HCT116 (cell line): ENCODE measurements at regions not wholly inside any gene's neighbourhood (a gene's known extent, or its start where the extent isn't known, plus 50 kb on each side); places are given as distances from the start of the nearest gene placed in this dataset.
A peak's percentile ranks its signal among the peaks of the same experiment; 100 is the strongest.

Experiments used
- ATAC-seq: fragments of 200-7000 bp; cut with Tn5 transposase; 2 replicates; pipeline ENCODE4 v1.9.1; 2020; ENCODE audit warnings: mild to moderate bottlenecking, moderate library complexity
- BruUV-seq: library from RNA; stranded (reverse); fragments of 400-500 nt; replicated peaks from 2 replicates; lab custom pipeline; 2021; lab: Mats Ljungman, UMichigan
- CTCF ChIA-PET: fragments of 300-600 bp; sonication (Branson Sonifier 250); formaldehyde crosslinking; loops from one replicate; lab custom pipeline; 2021; ENCODE audit warnings: antibody characterized with exemption; lab: Charles Lee
- POLR2A ChIA-PET: fragments of 300-600, 350-600 bp; sonication (Branson Sonifier 250); formaldehyde crosslinking; loops from one replicate; lab custom pipeline; 2021; ENCODE audit warnings: antibody characterized with exemption; lab: Charles Lee
- RAD21 ChIA-PET, 2 experiments: fragments of 300-600 bp; sonication (Branson Sonifier 250); formaldehyde crosslinking; loops; one replicate each; lab custom pipeline; 2023; ENCODE audit warnings: low total read pairs in 2 of 2; ENCODE audit not compliant: uncharacterized antibody in 2 of 2, unreplicated experiment in 2 of 2, low non-redundant PET in 1 of 2; lab: Charles Lee
- DNase-seq: peaks from one replicate; pipeline ENCODE4 v3.0.0-alpha.2; 2010; ENCODE audit warnings: low read depth, low spot score
- H2AFZ ChIP-seq: fragments of 200-600 bp; shearing (Covaris generic), sonication (generic); 2 replicates; pipeline ENCODE4 v1.6.1; 2017; ENCODE audit warnings: low read depth, mixed run types, mixed read lengths, antibody characterized with exemption, low read length; ENCODE audit not compliant: poor library complexity, severe bottlenecking
- H3K27ac ChIP-seq: 2 replicates; pipeline ENCODE4 v1.5.1; 2012; ENCODE audit warnings: low read depth, low read length
- H3K27me3 ChIP-seq: fragments of 200-600 bp; sonication (generic); 2 replicates; pipeline ENCODE4 v1.6.1; 2016; ENCODE audit warnings: mixed run types, low read length, mixed read lengths; ENCODE audit not compliant: insufficient read depth
- H3K36me3 ChIP-seq, 2 experiments: fragments of 200-500 bp in 1 of 2; fragments of 200-600 bp in 1 of 2; sonication (Bioruptor generic) in 1 of 2; sonication (generic) in 1 of 2; 2 replicates each; pipeline versions ENCODE4 v1.5.1 to v1.6.1; 2014 to 2016; ENCODE audit warnings: low read length in 2 of 2, inconsistent platforms in 1 of 2, mixed read lengths in 1 of 2, mixed run types in 1 of 2; ENCODE audit not compliant: insufficient read depth in 2 of 2, control insufficient read depth in 1 of 2
- H3K4me1 ChIP-seq, 2 experiments: fragments of 200-600 bp in 1 of 2; sonication (generic) in 1 of 2; 2 replicates each; pipeline versions ENCODE4 v1.5.1 to v1.6.1; 2012 to 2017; ENCODE audit warnings: low read length in 2 of 2, inconsistent platforms in 1 of 2, mild to moderate bottlenecking in 1 of 2, mixed read lengths in 1 of 2, mixed run types in 1 of 2, moderate library complexity in 1 of 2; ENCODE audit not compliant: insufficient read depth in 2 of 2, control insufficient read depth in 1 of 2
- H3K4me2 ChIP-seq: fragments of 200-600 bp; sonication (generic); 2 replicates; pipeline ENCODE4 v1.6.1; 2017; ENCODE audit warnings: mixed run types, low read length, mixed read lengths
- H3K4me3 ChIP-seq, 2 experiments: fragments of 200-600 bp in 1 of 2; sonication (generic) in 1 of 2; replicated peaks in 1 of 2; 2 replicates each; pipeline ENCODE4 v1.5.1; 2011 to 2016; ENCODE audit warnings: low read length in 2 of 2, control low read depth in 1 of 2, low read depth in 1 of 2, mild to moderate bottlenecking in 1 of 2, mixed read lengths in 1 of 2, mixed run types in 1 of 2
- H3K79me2 ChIP-seq: fragments of 200-600 bp; sonication (generic); 2 replicates; pipeline ENCODE4 v1.6.1; 2017; ENCODE audit warnings: mild to moderate bottlenecking, mixed run types, low read length, moderate library complexity, mixed read lengths; ENCODE audit not compliant: insufficient read depth
- H3K9ac ChIP-seq: fragments of 200-600 bp; sonication (generic); 2 replicates; pipeline ENCODE4 v1.6.1; 2016; ENCODE audit warnings: low read length, mixed read lengths
- H3K9me2 ChIP-seq: fragments of 200-600 bp; sonication (generic), shearing (Covaris generic); 2 replicates; pipeline ENCODE4 v1.6.1; 2017; ENCODE audit warnings: mixed run types, mild to moderate bottlenecking, moderate library complexity; ENCODE audit not compliant: insufficient read depth
- H3K9me3 ChIP-seq, 2 experiments: fragments of 200-500 bp in 1 of 2; fragments of 200-600 bp in 1 of 2; sonication (Bioruptor generic) in 1 of 2; sonication (generic) in 1 of 2; 2 replicates each; pipeline ENCODE4 v1.6.1; 2014 to 2017; ENCODE audit warnings: low read length in 2 of 2, mixed read lengths in 2 of 2, inconsistent platforms in 1 of 2, low read depth in 1 of 2, mild to moderate bottlenecking in 1 of 2, mixed run types in 1 of 2, moderate library complexity in 1 of 2; ENCODE audit not compliant: control insufficient read depth in 1 of 2, insufficient read depth in 1 of 2
- H4K20me1 ChIP-seq: fragments of 200-600 bp; sonication (generic), shearing (Covaris generic); 2 replicates; pipeline ENCODE4 v1.6.1; 2017; ENCODE audit warnings: mixed run types, mild to moderate bottlenecking, moderate library complexity; ENCODE audit not compliant: insufficient read depth
- CBX3 ChIP-seq: IDR thresholded peaks from 2 replicates; pipeline ENCODE4 v1.6.1; 2012; ENCODE audit warnings: low read depth
- EGR1 ChIP-seq: IDR thresholded peaks from 2 replicates; pipeline ENCODE4 v1.6.1; 2012; ENCODE audit warnings: low read depth
- EZH2 ChIP-seq: fragments of 200-600 bp; sonication (generic); IDR thresholded peaks from 2 replicates; pipeline ENCODE4 v1.6.1; 2017; ENCODE audit warnings: antibody characterized with exemption, mixed run types
- EZH2phosphoT487 ChIP-seq: fragments of 200-600 bp; IDR thresholded peaks from 2 replicates; pipeline ENCODE4 v1.6.1; 2018; ENCODE audit warnings: antibody characterized with exemption, borderline replicate concordance
- FOSL1 ChIP-seq: IDR thresholded peaks from 2 replicates; pipeline ENCODE4 v1.6.1; 2012; ENCODE audit warnings: low read depth
- JUND ChIP-seq: IDR thresholded peaks from 2 replicates; pipeline ENCODE4 v1.6.1; 2012
- POLR2A ChIP-seq: IDR thresholded peaks from 2 replicates; pipeline ENCODE4 v1.7.0; 2011; ENCODE audit warnings: borderline replicate concordance; ENCODE audit not compliant: insufficient read depth, insufficient read length; ENCODE audit errors: extremely low read depth
- POLR2AphosphoS5 ChIP-seq: IDR thresholded peaks from 2 replicates; pipeline ENCODE4 v1.6.1; 2011; ENCODE audit warnings: mild to moderate bottlenecking, low read depth, low read length, moderate library complexity
- SP1 ChIP-seq: IDR thresholded peaks from 2 replicates; pipeline ENCODE4 v1.6.1; 2012; ENCODE audit warnings: low read depth
- YY1 ChIP-seq: IDR thresholded peaks from 2 replicates; pipeline ENCODE4 v1.6.1; 2011; ENCODE audit warnings: low read length, low read depth, moderate library complexity, mild to moderate bottlenecking; ENCODE audit not compliant: insufficient replicate concordance; ENCODE audit errors: extremely low read depth
- intact Hi-C: fragments of 100-400 bp; cut with micrococcal nuclease; formaldehyde crosslinking; loops from 2 replicates; pipeline ENCODE4 v1.10.0; 2022
- TF ChIP-seq, protein P1 (sequence below), 3 experiments: fragments of 200-600 bp in 1 of 3; sonication (generic) in 1 of 3; IDR thresholded peaks in 2 of 3; conservative IDR thresholded peaks in 1 of 3; 2 replicates each; pipeline ENCODE4 v1.5.1; 2012 to 2017; ENCODE audit warnings: low read depth in 2 of 3, low read length in 2 of 3, antibody characterized with exemption in 1 of 3, borderline replicate concordance in 1 of 3, control low read depth in 1 of 3, mild to moderate bottlenecking in 1 of 3, mixed read lengths in 1 of 3, mixed run types in 1 of 3, moderate library complexity in 1 of 3; ENCODE audit not compliant: insufficient read depth in 1 of 3
- TF ChIP-seq, protein P2 (sequence below): IDR thresholded peaks from 2 replicates; pipeline ENCODE4 v1.6.1; 2011; ENCODE audit warnings: mild to moderate bottlenecking, low read length, moderate library complexity; ENCODE audit not compliant: insufficient replicate concordance; ENCODE audit errors: extremely low read depth

DNA sequence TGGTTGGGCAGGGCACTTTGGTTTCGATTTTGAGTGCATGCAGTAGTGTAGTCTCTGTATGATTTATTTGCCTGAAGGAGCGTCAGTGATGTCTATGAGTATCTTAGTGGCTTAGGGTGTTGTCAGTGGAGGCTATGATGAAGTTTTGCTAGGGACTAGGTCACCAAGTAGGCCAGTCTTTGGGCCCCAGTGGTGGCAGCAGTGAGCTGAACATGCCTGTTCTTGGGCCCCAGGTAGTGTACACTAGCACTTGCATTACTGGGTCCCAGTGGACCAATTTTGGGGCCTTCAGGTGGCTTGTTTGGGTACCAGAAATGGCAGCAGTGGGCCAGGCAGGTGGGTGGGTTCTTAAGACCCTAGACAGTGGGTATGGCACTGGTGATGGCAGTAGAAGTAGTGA, 598.7 kb upstream of the SPRY2 start:
- no peak overlapping the region for H2AFZ ChIP-seq
- no peak overlapping the region for H3K4me2 ChIP-seq
- no peaks in the 10 kb centered on the region for H3K36me3 ChIP-seq
- no peaks in the 10 kb centered on the region for H3K4me1 ChIP-seq
- intact Hi-C loops: no loop called here
- H3K27me3 ChIP-seq: no peaks in the 10 kb centered on the region
- no peak for TF ChIP-seq POLR2A
- TF ChIP-seq, protein P1, sequence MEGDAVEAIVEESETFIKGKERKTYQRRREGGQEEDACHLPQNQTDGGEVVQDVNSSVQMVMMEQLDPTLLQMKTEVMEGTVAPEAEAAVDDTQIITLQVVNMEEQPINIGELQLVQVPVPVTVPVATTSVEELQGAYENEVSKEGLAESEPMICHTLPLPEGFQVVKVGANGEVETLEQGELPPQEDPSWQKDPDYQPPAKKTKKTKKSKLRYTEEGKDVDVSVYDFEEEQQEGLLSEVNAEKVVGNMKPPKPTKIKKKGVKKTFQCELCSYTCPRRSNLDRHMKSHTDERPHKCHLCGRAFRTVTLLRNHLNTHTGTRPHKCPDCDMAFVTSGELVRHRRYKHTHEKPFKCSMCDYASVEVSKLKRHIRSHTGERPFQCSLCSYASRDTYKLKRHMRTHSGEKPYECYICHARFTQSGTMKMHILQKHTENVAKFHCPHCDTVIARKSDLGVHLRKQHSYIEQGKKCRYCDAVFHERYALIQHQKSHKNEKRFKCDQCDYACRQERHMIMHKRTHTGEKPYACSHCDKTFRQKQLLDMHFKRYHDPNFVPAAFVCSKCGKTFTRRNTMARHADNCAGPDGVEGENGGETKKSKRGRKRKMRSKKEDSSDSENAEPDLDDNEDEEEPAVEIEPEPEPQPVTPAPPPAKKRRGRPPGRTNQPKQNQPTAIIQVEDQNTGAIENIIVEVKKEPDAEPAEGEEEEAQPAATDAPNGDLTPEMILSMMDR (IDR thresholded peaks at IDR 0.05 in 2 of 3, conservative IDR thresholded peaks at IDR 0.05 in 1 of 3; ENCODE audit: borderline replicate concordance in 1 of 3, insufficient read depth in 1 of 3, low read depth in 2 of 3, low read length in 2 of 3): 0 out of 6 replicates have a peak, but pooled peaks of 1 of the 3 experiments have one; percentile 6
- DNase-seq (no peak), ATAC-seq (peak; percentile 46; the same call in 1 of the 2 replicates)
- ChIA-PET RAD21 (no interaction called here), CTCF (no interaction called here), POLR2A (no interaction called here)
- no TSS peak for BruUV-seq
- H3K9me2 ChIP-seq: no peaks in the 10 kb centered on the region
- no peaks in the 10 kb centered on the region for H3K9me3 ChIP-seq
- no peaks in the 10 kb centered on the region for H4K20me1 ChIP-seq
- H3K27ac ChIP-seq: no peak overlapping the region
- H3K79me2 ChIP-seq: no peaks in the 10 kb centered on the region
- H3K4me3 ChIP-seq: no peak overlapping the region
- no peak overlapping the region for H3K9ac ChIP-seq

DNA sequence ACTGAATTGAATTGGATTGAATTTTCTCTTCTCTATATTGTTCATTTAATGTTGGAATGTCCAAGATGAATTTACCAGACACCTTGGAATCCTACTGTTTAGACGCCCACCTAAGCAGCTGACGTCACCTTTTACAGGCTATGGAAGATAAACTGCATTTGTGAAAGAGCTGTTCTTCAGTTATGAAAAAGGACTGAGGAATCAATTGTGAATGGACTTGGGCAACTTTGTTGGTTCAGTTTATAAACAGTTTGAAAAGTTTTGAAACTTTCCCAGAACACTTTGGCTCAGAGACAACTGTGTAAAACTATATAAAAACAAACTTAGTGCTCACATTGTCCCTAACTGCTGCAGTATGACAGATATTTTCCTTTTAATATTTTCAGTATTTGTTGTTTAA, 590.8 kb upstream of the SPRY2 start:
- Histone ChIP-seq H3K9ac (no peak overlapping the region), H3K79me2 (no peaks in the 10 kb centered on the region), H3K27ac (no peak overlapping the region), H3K4me2 (no peak overlapping the region), H3K4me1 (no peaks in the 10 kb centered on the region), H3K27me3 (no peaks in the 10 kb centered on the region), H4K20me1 (no peaks in the 10 kb centered on the region; the same call in 1 of the 2 replicates), H3K36me3 (no peaks in the 10 kb centered on the region), H3K4me3 (no peak overlapping the region), H2AFZ (no peak overlapping the region), H3K9me2 (no peaks in the 10 kb centered on the region), H3K9me3 (peaks cover 0 to 4% of the 10 kb centered on the region in 2 experiments; a peak in 1 of 4 replicates)
- TF ChIP-seq YY1 (no peak), EZH2phosphoT487 (no peak), POLR2AphosphoS5 (no peak), EGR1 (no peak), EZH2 (no peak), POLR2A (no peak), JUND (no peak), SP1 (no peak), FOSL1 (no peak), CBX3 (no peak)
- TF ChIP-seq, protein P2, sequence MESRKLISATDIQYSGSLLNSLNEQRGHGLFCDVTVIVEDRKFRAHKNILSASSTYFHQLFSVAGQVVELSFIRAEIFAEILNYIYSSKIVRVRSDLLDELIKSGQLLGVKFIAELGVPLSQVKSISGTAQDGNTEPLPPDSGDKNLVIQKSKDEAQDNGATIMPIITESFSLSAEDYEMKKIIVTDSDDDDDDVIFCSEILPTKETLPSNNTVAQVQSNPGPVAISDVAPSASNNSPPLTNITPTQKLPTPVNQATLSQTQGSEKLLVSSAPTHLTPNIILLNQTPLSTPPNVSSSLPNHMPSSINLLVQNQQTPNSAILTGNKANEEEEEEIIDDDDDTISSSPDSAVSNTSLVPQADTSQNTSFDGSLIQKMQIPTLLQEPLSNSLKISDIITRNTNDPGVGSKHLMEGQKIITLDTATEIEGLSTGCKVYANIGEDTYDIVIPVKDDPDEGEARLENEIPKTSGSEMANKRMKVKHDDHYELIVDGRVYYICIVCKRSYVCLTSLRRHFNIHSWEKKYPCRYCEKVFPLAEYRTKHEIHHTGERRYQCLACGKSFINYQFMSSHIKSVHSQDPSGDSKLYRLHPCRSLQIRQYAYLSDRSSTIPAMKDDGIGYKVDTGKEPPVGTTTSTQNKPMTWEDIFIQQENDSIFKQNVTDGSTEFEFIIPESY: no peak
- TF ChIP-seq, protein P1 (IDR thresholded peaks at IDR 0.05 in 2 of 3, conservative IDR thresholded peaks at IDR 0.05 in 1 of 3; ENCODE audit: borderline replicate concordance in 1 of 3, insufficient read depth in 1 of 3, low read depth in 2 of 3, low read length in 2 of 3): no peak
- ChIA-PET CTCF (no interaction called here), POLR2A (no interaction called here), RAD21 (no interaction called here)
- DNase-seq: no peak
- BruUV-seq: no TSS peak
- intact Hi-C loops: no loop called here
- no peak for ATAC-seq
